ENCODE measurements at regions not wholly inside any gene's neighbourhood (a gene's known extent, or its start where the extent isn't known, plus 50 kb on each side); places are given as distances from the start of the nearest gene placed in this dataset.

- no peak overlapping the region for H3K27ac ChIP-seq
- H3K36me3 ChIP-seq = no peaks in the 10 kb centered on the region
- 39 to 53% (median 42%) methylated on average over 3 of the region's 3 CpGs for WGBS, 3 donors
- intact Hi-C loops (cut with DNase I) = no loop called here
- no peaks in the 10 kb centered on the region for H3K4me1 ChIP-seq (ENCODE audit: insufficient read depth)
- TF ChIP-seq EP300 (IDR thresholded peaks at IDR 0.05) = no peak
- no peak for TF ChIP-seq CTCF (IDR thresholded peaks at IDR 0.05)
- TF ChIP-seq POLR2A (IDR thresholded peaks at IDR 0.05) = no peak
- H3K4me3 ChIP-seq = no peak overlapping the region
- no peaks in the 10 kb centered on the region for H3K9me3 ChIP-seq
- no peak for DNase-seq
- no peaks in the 10 kb centered on the region for H3K27me3 ChIP-seq
Observed at GRCh38 chr2:122736279-122736678, 980.8 kb downstream of the TSN start.

GRCh38 chr2:122737429-122738077, 982.1 kb downstream of the TSN start:
- H3K27me3 ChIP-seq = no peaks in the 10 kb centered on the region
- DNase-seq = no peak
- peaks cover 0 to 3% of the 10 kb centered on the region in 2 donors for H3K9me3 ChIP-seq
- no peak overlapping the region for H3K27ac ChIP-seq
- H3K4me1 ChIP-seq (ENCODE audit: insufficient read depth) = no peaks in the 10 kb centered on the region
- H3K36me3 ChIP-seq = no peaks in the 10 kb centered on the region
- WGBS, 3 donors = 79 to 86% (median 84%) methylated on average over 7 of the region's 7 CpGs
- intact Hi-C loops (cut with DNase I) = no loop called here
- H3K4me3 ChIP-seq = no peak overlapping the region
- no peak for TF ChIP-seq POLR2A (IDR thresholded peaks at IDR 0.05)
- no peak for TF ChIP-seq EP300 (IDR thresholded peaks at IDR 0.05)
- TF ChIP-seq CTCF (IDR thresholded peaks at IDR 0.05) = no peak

GRCh38 chr2:122739732-122740593, 984.5 kb downstream of the TSN start:
- H3K4me1 ChIP-seq (ENCODE audit: insufficient read depth) = no peaks in the 10 kb centered on the region
- TF ChIP-seq CTCF (IDR thresholded peaks at IDR 0.05) (no peak), EP300 (IDR thresholded peaks at IDR 0.05) (no peak), POLR2A (IDR thresholded peaks at IDR 0.05) (no peak)
- no peak overlapping the region for H3K27ac ChIP-seq
- no peaks in the 10 kb centered on the region for H3K36me3 ChIP-seq
- H3K9me3 ChIP-seq = peaks cover 0 to 3% of the 10 kb centered on the region in 2 donors
- H3K27me3 ChIP-seq = no peaks in the 10 kb centered on the region
- no peak overlapping the region for H3K4me3 ChIP-seq
- 62 to 64% (median 64%) methylated on average over 5 of the region's 5 CpGs for WGBS, 3 donors
- intact Hi-C loops (cut with DNase I) = no loop called here
- DNase-seq = no peak

- TF ChIP-seq CTCF (IDR thresholded peaks at IDR 0.05) (no peak), EP300 (IDR thresholded peaks at IDR 0.05) (no peak), POLR2A (IDR thresholded peaks at IDR 0.05) (no peak)
- Histone ChIP-seq H3K27me3 (no peaks in the 10 kb centered on the region), H3K4me3 (no peak overlapping the region), H3K4me1 (ENCODE audit: insufficient read depth) (no peaks in the 10 kb centered on the region), H3K27ac (no peak overlapping the region), H3K9me3 (peaks cover 0 to 3% of the 10 kb centered on the region in 2 donors), H3K36me3 (no peaks in the 10 kb centered on the region)
- WGBS, 3 donors = 89 to 96% (median 90%) methylated on average over 1 of the region's 1 CpG
- no peak for DNase-seq
- intact Hi-C loops (cut with DNase I) = no loop called here
Observed at GRCh38 chr2:122740594-122740948, 985.1 kb downstream of the TSN start.

Measured in ovary (tissue), 7 donors.